Daoy (cell line): ENCODE measurements at regions not wholly inside any gene's neighbourhood (a gene's known extent, or its start where the extent isn't known, plus 50 kb on each side); places are given as distances from the start of the nearest gene placed in this dataset.

Experiments used
- DNase-seq: peaks from one replicate; pipeline ENCODE4 v3.0.0-alpha.2; 2015; ENCODE audit warnings: low read depth

- no peak for DNase-seq
Observed at GRCh38 chr13:91132381-91132780, 215.1 kb upstream of the MIR17HG start.

DNA sequence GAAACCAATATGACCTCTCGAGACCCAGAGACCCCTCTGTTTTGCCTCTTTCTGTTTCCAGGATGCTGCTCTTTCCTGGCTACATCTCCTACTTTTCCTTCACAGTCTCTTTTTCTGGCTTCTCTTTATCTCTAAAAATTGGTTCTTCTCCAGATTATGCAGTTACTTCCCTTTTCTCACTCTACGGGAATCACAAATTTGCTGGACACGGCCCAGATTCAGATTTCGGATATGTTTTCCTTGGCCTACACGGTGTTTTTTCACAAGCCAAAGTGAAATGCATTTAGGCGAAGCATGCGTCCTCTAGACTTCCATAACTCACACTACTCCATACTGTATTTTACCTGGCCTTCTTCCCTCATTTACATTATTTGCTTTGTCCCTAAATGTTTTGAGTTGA is 214.7 kb upstream of the MIR17HG start:
- no peak for DNase-seq

GRCh38 chr13:91133941-91134802 is 213.3 kb upstream of the MIR17HG start:
- DNase-seq = peak; percentile 27

DNA sequence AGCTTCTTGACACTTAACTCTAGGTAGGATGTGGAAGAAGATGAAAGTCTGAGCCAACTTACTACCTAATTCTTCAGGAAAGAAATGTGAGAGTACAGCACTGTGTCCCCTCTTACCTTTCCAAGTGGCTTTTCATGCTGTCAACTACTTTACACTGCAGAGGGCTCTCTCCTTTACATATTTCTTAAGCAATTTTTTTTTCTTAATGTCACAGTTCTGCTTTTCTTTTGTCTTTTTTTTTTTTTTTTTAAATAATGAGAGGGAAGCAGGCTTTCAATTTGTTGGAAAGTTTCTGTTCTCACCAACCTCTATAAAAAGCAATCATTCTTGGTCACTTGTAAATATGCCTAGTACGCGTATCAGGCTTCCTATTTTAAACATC is 212.7 kb upstream of the MIR17HG start:
- DNase-seq = no peak

GRCh38 chr13:91135376-91135775 is 212.1 kb upstream of the MIR17HG start:
- DNase-seq = no peak

DNA sequence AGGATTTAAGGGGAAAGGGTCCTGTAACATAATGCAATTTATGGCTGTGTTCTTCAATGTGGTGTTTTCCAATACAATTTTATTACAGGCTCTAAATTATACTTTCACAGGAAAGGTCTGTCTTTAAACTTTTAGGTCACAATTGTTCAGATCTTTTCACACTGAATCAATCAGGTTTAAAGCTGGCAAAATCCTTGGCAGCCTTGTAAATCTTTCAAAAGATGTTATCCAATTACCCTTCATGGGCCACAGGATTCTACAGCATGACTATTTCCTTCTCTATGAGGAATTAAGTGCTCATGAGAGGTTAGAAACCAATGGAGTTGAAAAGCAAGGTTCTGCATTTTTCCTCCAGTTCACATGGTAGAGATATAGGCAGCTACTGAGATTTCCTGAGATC is 211.5 kb upstream of the MIR17HG start:
- no peak for DNase-seq

DNA sequence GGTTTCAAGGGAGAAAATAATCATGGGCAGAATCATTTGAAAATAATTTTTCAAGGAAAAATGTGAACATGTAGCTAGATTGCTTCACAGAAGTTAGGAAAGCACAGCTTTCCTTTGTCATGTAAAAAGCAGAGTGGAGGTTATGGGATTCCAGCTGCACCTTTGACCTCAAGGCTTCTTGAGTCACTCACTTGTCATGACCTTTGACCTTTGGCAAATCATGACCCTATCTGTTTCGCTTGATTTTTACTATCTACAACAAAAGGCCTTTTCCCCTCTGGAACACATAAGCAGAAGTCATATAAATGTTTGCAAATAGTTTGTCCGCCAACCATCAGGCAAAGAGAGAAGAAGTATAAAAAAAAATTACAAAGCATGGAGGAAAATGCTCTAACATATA is 210.7 kb upstream of the MIR17HG start:
- no peak for DNase-seq

DNA sequence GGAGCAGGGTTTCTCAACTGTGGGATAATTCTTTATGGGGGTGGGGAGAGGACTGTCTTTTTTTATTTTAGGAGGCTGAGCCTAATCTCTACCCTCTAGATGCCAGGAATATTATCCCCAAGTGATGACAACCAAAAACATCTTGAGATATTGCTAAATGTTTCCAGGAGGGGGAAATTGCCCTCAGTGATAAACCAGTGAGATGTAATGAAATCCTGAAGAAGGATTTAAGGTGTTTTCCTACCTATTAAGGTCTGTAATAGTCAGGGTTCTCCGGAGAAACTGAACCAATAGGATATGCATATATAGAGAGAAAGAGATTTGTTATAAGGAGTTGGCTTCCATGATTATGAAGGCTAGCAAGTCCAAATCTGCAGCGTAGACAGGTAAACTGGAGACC is 208.3 kb upstream of the MIR17HG start:
- DNase-seq = no peak

GRCh38 chr13:91141543-91142061 is 205.9 kb upstream of the MIR17HG start:
- DNase-seq = no peak

GRCh38 chr13:91142572-91142971 is 204.9 kb upstream of the MIR17HG start:
- DNase-seq = peak; percentile 43

DNA sequence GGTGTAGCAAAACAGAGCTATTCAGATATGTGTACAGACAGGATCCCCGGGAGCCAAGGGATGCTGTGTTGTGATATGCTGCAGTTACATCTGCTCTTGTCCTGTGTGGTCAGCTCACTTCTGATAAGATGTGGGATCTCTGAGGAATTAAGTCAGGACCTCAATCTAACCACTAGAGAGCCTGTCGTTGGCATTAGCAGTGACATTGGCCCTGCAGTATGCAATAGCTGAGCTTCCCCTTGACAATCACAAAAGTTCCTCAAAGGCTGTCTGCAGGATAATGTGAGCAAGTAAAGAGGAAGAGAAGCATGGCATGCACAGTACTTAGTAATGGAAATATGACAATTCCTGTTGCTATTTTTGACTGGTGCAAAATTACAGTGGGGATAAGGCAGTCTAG is 203.4 kb upstream of the MIR17HG start:
- no peak for DNase-seq

GRCh38 chr13:91144486-91144885 is 203.0 kb upstream of the MIR17HG start:
- DNase-seq = no peak

GRCh38 chr13:91145571-91146205 is 201.8 kb upstream of the MIR17HG start:
- DNase-seq = no peak

- DNase-seq = no peak
Observed at GRCh38 chr13:91146601-91147000, 200.9 kb upstream of the MIR17HG start.

GRCh38 chr13:91148098-91148497 is 199.4 kb upstream of the MIR17HG start:
- no peak for DNase-seq

DNA sequence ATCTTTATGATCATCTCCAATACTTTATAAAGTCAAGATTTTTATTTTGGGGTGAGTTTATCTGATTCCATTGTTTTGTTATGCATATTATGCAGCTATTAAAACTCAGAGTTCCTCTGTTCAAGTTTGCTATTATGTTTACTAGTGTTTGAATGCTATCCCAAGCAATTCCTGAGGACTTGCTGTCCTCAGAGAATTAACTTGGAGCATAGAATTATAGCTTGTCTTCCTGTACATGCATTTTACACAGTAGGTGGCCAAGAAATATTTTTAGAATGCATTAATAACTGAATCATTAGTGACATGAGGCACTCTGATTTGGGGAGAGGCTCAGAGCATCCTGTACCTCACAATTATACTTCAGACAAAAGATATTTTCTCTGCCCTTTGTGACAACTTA is 195.6 kb upstream of the MIR17HG start:
- DNase-seq = no peak

DNA sequence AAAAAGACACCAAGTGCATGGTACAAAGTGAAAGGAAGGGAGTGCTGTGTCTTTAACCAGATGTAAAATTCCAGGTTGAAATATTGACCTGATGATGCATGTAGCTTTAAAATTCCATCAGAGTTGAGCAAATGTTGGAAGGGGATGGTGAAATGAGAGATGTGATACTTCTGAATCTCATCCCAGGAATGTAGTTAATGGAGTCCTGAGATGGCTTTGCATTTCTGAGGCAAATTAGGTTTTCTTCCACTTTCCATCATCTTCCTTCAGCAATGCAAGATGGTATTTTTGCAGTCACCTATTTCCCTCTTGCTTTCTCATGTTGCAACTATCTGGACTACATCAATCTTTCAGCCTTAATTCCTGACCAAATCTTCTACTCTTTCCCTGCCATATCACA is 194.1 kb upstream of the MIR17HG start:
- no peak for DNase-seq

DNA sequence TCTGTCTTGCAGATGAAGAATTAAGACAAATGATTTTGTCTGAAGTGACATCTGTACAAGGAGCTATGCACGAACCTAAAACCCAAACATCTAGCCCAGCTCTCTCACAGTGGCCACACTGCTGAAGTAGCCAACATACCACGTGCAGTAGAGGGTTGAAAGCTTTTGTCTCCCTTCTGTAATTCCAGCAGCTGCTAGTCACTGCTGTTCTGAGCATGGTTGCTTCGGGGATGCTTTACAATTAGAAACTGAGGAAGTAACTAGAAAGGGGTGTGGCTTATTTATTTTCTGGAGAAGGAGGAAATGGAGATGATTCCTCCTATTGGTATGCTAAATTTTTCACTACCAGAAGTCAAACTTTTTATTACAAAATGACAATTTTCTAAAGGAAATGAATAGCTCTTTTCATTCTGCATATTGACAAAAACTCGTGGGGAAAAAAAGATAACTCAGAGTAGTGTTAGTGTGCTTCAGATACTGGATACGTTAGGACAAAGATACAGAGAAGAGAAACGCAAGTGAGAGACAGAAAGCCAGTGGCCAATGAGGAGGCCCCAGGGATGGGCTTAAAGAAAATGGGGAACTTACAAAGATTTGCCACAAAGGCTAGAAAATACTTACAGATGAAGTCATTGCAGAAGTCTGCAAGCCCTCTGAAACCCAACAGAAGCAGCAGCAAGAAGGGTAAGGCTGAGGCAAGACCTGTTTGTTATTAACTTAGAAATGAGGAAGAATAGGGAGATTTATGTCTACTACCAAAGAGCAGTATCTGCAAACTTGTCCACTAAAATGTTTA is 192.7 kb upstream of the MIR17HG start:
- no peak for DNase-seq

- no peak for DNase-seq
Observed at GRCh38 chr13:91155512-91156114, 191.9 kb upstream of the MIR17HG start.

DNA sequence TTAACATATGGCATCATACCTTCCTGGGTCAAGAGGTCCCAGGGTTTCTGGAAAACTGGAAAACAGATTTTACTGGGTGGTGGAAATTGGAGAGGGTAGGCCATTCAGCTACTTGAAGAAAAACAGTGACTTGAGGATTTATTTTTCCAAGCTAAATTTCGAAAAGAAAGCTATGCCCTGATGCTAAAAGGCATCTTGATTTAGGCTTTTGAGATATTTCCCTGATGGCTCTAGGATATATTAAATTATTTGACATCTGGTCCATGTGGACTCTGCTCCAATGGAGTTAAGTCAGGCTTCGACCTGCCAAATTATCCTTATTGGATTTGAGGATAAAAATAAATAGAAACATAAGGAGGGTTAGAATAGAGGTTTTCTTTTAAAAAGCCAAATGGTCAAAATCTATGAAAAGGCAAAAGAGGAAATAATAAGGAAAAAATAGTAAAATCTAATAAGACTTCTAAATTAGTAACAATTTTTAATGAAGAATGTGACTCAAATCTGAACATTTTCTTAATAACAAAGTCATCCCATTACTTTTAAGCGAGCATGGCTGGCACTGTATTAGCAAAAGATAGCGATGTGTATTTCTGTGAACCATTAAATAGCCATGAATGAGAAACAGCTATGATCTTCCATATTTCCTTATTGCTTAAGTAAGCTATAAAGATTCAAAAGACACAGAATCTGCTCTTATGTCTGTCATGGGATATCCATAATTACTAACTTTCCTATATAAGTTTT is 190.0 kb upstream of the MIR17HG start:
- DNase-seq = no peak

DNA sequence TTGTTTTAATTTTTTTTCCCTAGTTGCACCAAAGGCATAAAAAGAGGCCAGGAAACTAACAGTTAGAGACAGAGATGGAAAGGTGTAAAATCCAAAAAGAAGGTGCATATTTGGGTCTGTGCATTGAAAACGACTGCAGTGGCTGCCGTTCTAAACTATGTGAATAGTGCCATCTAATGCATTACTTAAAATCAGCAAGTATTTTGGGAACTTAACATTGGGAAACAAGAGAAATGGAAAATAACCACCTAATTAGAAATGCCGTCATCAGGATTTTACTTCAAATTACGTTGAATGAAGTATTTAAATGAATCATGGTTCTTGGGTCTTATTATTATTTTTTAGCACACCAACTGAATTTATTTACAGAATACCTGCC is 189.5 kb upstream of the MIR17HG start:
- no peak for DNase-seq
